Mesendoderm (in vitro differentiated cells): ENCODE measurements at regions not wholly inside any gene's neighbourhood (a gene's known extent, or its start where the extent isn't known, plus 50 kb on each side); places are given as distances from the start of the nearest gene placed in this dataset.
A peak's percentile ranks its signal among the peaks of the same experiment; 100 is the strongest.

Experiments
- DNase-seq: peaks from one replicate; pipeline ENCODE4 v3.0.0; 2013
- H2AK5ac ChIP-seq: 2 replicates; pipeline ENCODE4 v1.6.1; 2013; ENCODE audit warnings: low read length, inconsistent platforms
- H2BK120ac ChIP-seq: 2 replicates; pipeline ENCODE4 v1.6.1; 2013; ENCODE audit warnings: low read depth, mild to moderate bottlenecking, low read length, moderate library complexity, mixed read lengths
- H2BK15ac ChIP-seq: replicated peaks from 2 replicates; pipeline ENCODE4 v1.6.1; 2013; ENCODE audit warnings: low read depth, mild to moderate bottlenecking, moderate library complexity
- H2BK5ac ChIP-seq: 2 replicates; pipeline ENCODE4 v1.6.1; 2013; ENCODE audit warnings: low read length, inconsistent platforms
- H3K18ac ChIP-seq: 2 replicates; pipeline ENCODE4 v1.6.1; 2013; ENCODE audit warnings: mild to moderate bottlenecking, low read length, mixed read lengths
- H3K23ac ChIP-seq: one replicate; pipeline ENCODE4 v1.6.1; 2013; ENCODE audit warnings: low read length
- H3K27ac ChIP-seq: 2 replicates; pipeline ENCODE4 v1.5.1; 2013; ENCODE audit warnings: low read depth, mild to moderate bottlenecking, inconsistent platforms, low read length, moderate library complexity
- H3K27me3 ChIP-seq: 2 replicates; pipeline ENCODE4 v1.6.1; 2013; ENCODE audit warnings: low read length, control low read depth, mild to moderate bottlenecking, inconsistent platforms; ENCODE audit not compliant: insufficient read depth, poor library complexity
- H3K36me3 ChIP-seq: 2 replicates; pipeline ENCODE4 v1.6.1; 2013; ENCODE audit warnings: low read length, inconsistent platforms; ENCODE audit not compliant: control insufficient read depth, insufficient read depth
- H3K4ac ChIP-seq: one replicate; pipeline ENCODE4 v1.6.1; 2013; ENCODE audit warnings: low read depth, mild to moderate bottlenecking, low read length, moderate library complexity
- H3K4me1 ChIP-seq: 2 replicates; pipeline ENCODE4 v1.6.1; 2013; ENCODE audit warnings: low read depth, low read length, inconsistent platforms; ENCODE audit not compliant: control insufficient read depth
- H3K4me2 ChIP-seq: 2 replicates; pipeline ENCODE4 v1.6.1; 2013; ENCODE audit warnings: low read length
- H3K4me3 ChIP-seq: 2 replicates; pipeline ENCODE4 v1.5.1; 2013; ENCODE audit warnings: mild to moderate bottlenecking, low read length
- H3K56ac ChIP-seq: one replicate; pipeline ENCODE4 v1.6.1; 2013; ENCODE audit warnings: low read length
- H3K79me1 ChIP-seq: 2 replicates; pipeline ENCODE4 v1.6.1; 2013; ENCODE audit warnings: low read length, inconsistent platforms
- H3K79me2 ChIP-seq: 2 replicates; pipeline ENCODE4 v1.6.1; 2013; ENCODE audit warnings: mild to moderate bottlenecking, low read length; ENCODE audit not compliant: control insufficient read depth, insufficient read depth
- H3K9ac ChIP-seq: 2 replicates; pipeline ENCODE4 v1.6.1; 2013; ENCODE audit warnings: low read length, inconsistent platforms
- H4K5ac ChIP-seq: one replicate; pipeline ENCODE4 v1.6.1; 2013; ENCODE audit warnings: low read length
- H4K8ac ChIP-seq: one replicate; pipeline ENCODE4 v1.6.1; 2013; ENCODE audit warnings: low read depth, mild to moderate bottlenecking, control low read depth, low read length, moderate library complexity
- WGBS: extraction: QIAGEN DNeasy Blood & Tissue Kit; methylation state at CpG from one replicate; pipeline ENCODE4 v1.1.7; 2013; ENCODE audit warnings: low lambda C conversion rate, missing lambda C conversion rate; ENCODE audit not compliant: insufficient coverage; ENCODE audit errors: extremely low coverage; 5-methylcytosine and 5-hydroxymethylcytosine counted together

- H3K9ac ChIP-seq, result no peak overlapping the region
- no CpG with 5 or more reads among the region's 2 CpGs for WGBS
- H2BK5ac ChIP-seq, result no peak overlapping the region
- no peak overlapping the region for H2BK15ac ChIP-seq
- H3K23ac ChIP-seq, result no peak overlapping the region
- H3K27ac ChIP-seq, result no peak overlapping the region
- no peak overlapping the region for H3K4me2 ChIP-seq
- no peak for DNase-seq
- no peak overlapping the region for H3K18ac ChIP-seq
- H3K56ac ChIP-seq, result no peak overlapping the region
- H2BK120ac ChIP-seq, result no peak overlapping the region
- H3K4me3 ChIP-seq, result no peak overlapping the region
- no peak overlapping the region for H4K8ac ChIP-seq
- H3K79me1 ChIP-seq, result no peaks in the 10 kb centered on the region
- H3K4me1 ChIP-seq, result no peaks in the 10 kb centered on the region
- H3K4ac ChIP-seq, result no peak overlapping the region
- H4K5ac ChIP-seq, result no peak overlapping the region
- no peaks in the 10 kb centered on the region for H3K79me2 ChIP-seq
- H2AK5ac ChIP-seq, result no peak overlapping the region
- no peaks in the 10 kb centered on the region for H3K27me3 ChIP-seq
- no peaks in the 10 kb centered on the region for H3K36me3 ChIP-seq
Measured at GRCh38 chr3:109210501-109210900, 74.0 kb downstream of the C3orf85 start.

GRCh38 chr3:109211941-109212340 lies 75.4 kb downstream of the C3orf85 start:
- H3K18ac ChIP-seq, result no peak overlapping the region
- WGBS, result no CpG with 5 or more reads among the region's 4 CpGs

GRCh38 chr3:109213321-109213720 lies 76.8 kb downstream of the C3orf85 start:
- H3K36me3 ChIP-seq, result no peaks in the 10 kb centered on the region
- no peak overlapping the region for H2AK5ac ChIP-seq

More at GRCh38 chr3:109211941-109212340, 75.4 kb downstream of the C3orf85 start:
- Histone ChIP-seq H3K4me2 (no peak overlapping the region), H3K4me1 (no peaks in the 10 kb centered on the region), H4K8ac (no peak overlapping the region), H3K27me3 (no peaks in the 10 kb centered on the region), H3K23ac (no peak overlapping the region), H3K27ac (no peak overlapping the region), H3K4me3 (no peak overlapping the region), H4K5ac (no peak overlapping the region), H3K79me1 (no peaks in the 10 kb centered on the region), H2AK5ac (no peak overlapping the region), H3K36me3 (no peaks in the 10 kb centered on the region), H3K79me2 (no peaks in the 10 kb centered on the region), H3K56ac (no peak overlapping the region), H2BK120ac (no peak overlapping the region), H3K9ac (no peak overlapping the region), H2BK5ac (no peak overlapping the region), H2BK15ac (no peak overlapping the region), H3K4ac (no peak overlapping the region)
- no peak for DNase-seq

GRCh38 chr3:109224333-109224732 lies 87.8 kb downstream of the C3orf85 start:
- H2BK5ac ChIP-seq, result no peak overlapping the region
- H3K23ac ChIP-seq, result no peak overlapping the region
- no peak overlapping the region for H3K4me3 ChIP-seq
- no peak overlapping the region for H3K4me2 ChIP-seq
- H2BK15ac ChIP-seq, result no peak overlapping the region
- H3K27ac ChIP-seq, result no peak overlapping the region
- WGBS, result no CpG with 5 or more reads among the region's 8 CpGs
- H3K36me3 ChIP-seq, result no peaks in the 10 kb centered on the region
- no peak overlapping the region for H3K9ac ChIP-seq
- H4K8ac ChIP-seq, result no peak overlapping the region
- no peak overlapping the region for H2BK120ac ChIP-seq
- peak; percentile 66 for DNase-seq
- H2AK5ac ChIP-seq, result no peak overlapping the region
- H4K5ac ChIP-seq, result no peak overlapping the region
- H3K4me1 ChIP-seq, result no peaks in the 10 kb centered on the region
- no peaks in the 10 kb centered on the region for H3K79me1 ChIP-seq
- H3K79me2 ChIP-seq, result no peaks in the 10 kb centered on the region
- H3K18ac ChIP-seq, result no peak overlapping the region
- no peak overlapping the region for H3K4ac ChIP-seq
- H3K56ac ChIP-seq, result no peak overlapping the region
- H3K27me3 ChIP-seq, result no peaks in the 10 kb centered on the region

More at GRCh38 chr3:109213321-109213720, 76.8 kb downstream of the C3orf85 start:
- no peak overlapping the region for H3K4me2 ChIP-seq
- no peak overlapping the region for H3K27ac ChIP-seq
- H4K5ac ChIP-seq, result no peak overlapping the region
- H3K79me2 ChIP-seq, result no peaks in the 10 kb centered on the region
- no peaks in the 10 kb centered on the region for H3K79me1 ChIP-seq
- H2BK5ac ChIP-seq, result no peak overlapping the region
- no peak for DNase-seq
- no peak overlapping the region for H4K8ac ChIP-seq
- H3K23ac ChIP-seq, result no peak overlapping the region
- H3K18ac ChIP-seq, result no peak overlapping the region
- no peak overlapping the region for H3K56ac ChIP-seq
- H2BK120ac ChIP-seq, result no peak overlapping the region
- no peaks in the 10 kb centered on the region for H3K4me1 ChIP-seq
- no peak overlapping the region for H3K9ac ChIP-seq
- H3K27me3 ChIP-seq, result no peaks in the 10 kb centered on the region
- H2BK15ac ChIP-seq, result no peak overlapping the region
- no peak overlapping the region for H3K4me3 ChIP-seq
- no peak overlapping the region for H3K4ac ChIP-seq

- Histone ChIP-seq H3K23ac (no peak overlapping the region), H3K4ac (no peak overlapping the region), H3K79me1 (no peaks in the 10 kb centered on the region), H3K36me3 (no peaks in the 10 kb centered on the region), H2AK5ac (no peak overlapping the region), H3K18ac (no peak overlapping the region), H3K4me2 (no peak overlapping the region), H3K79me2 (no peaks in the 10 kb centered on the region), H3K27me3 (no peaks in the 10 kb centered on the region), H3K4me1 (no peaks in the 10 kb centered on the region), H4K8ac (no peak overlapping the region), H3K56ac (no peak overlapping the region), H3K9ac (no peak overlapping the region), H4K5ac (no peak overlapping the region), H3K4me3 (no peak overlapping the region), H3K27ac (no peak overlapping the region), H2BK5ac (no peak overlapping the region), H2BK15ac (no peak overlapping the region), H2BK120ac (no peak overlapping the region)
- no peak for DNase-seq
- WGBS, result no CpG with 5 or more reads among the region's 3 CpGs
Measured at GRCh38 chr3:109225516-109225915, 89.0 kb downstream of the C3orf85 start.

- H3K4ac ChIP-seq, result no peak overlapping the region
- no peak overlapping the region for H4K8ac ChIP-seq
- H2AK5ac ChIP-seq, result no peak overlapping the region
- H3K4me1 ChIP-seq, result no peaks in the 10 kb centered on the region
- no peak overlapping the region for H2BK120ac ChIP-seq
- H4K5ac ChIP-seq, result no peak overlapping the region
- no peaks in the 10 kb centered on the region for H3K36me3 ChIP-seq
- no peak overlapping the region for H3K56ac ChIP-seq
- no peak overlapping the region for H3K4me3 ChIP-seq
- no peak for DNase-seq
- H3K79me2 ChIP-seq, result no peaks in the 10 kb centered on the region
- no peaks in the 10 kb centered on the region for H3K79me1 ChIP-seq
- H3K4me2 ChIP-seq, result no peak overlapping the region
- H3K9ac ChIP-seq, result no peak overlapping the region
- WGBS, result no CpG with 5 or more reads among the region's 2 CpGs
- H3K18ac ChIP-seq, result no peak overlapping the region
- no peak overlapping the region for H2BK5ac ChIP-seq
- no peak overlapping the region for H2BK15ac ChIP-seq
- H3K27ac ChIP-seq, result no peak overlapping the region
- H3K27me3 ChIP-seq, result no peaks in the 10 kb centered on the region
- no peak overlapping the region for H3K23ac ChIP-seq
Measured at GRCh38 chr3:109228391-109229080, 87.8 kb downstream of the DPPA2 start.
